HT1080 (cell line): ENCODE measurements at regions not wholly inside any gene's neighbourhood (a gene's known extent, or its start where the extent isn't known, plus 50 kb on each side); places are given as distances from the start of the nearest gene placed in this dataset.
A peak's percentile ranks its signal among the peaks of the same experiment; 100 is the strongest.
"Not testable (repeated sequence)": the region's sequence is repeated elsewhere in the genome, so short reads cannot be mapped to it uniquely, and the experiment has no call there.

Experiments
- DNase-seq: peaks from one replicate; pipeline ENCODE4 v3.0.0-alpha.2; 2015; ENCODE audit warnings: low read depth

- not testable (repeated sequence) for DNase-seq
Observed at GRCh38 chr6:120930500-120930899, 403.8 kb downstream of the TBC1D32 start.

- DNase-seq: no peak
Observed at GRCh38 chr6:120924214-120924613, 410.1 kb downstream of the TBC1D32 start.

- no peak for DNase-seq
Observed at GRCh38 chr6:120918137-120918536, 416.1 kb downstream of the TBC1D32 start.

GRCh38 chr6:120916844-120917243 lies 417.4 kb downstream of the TBC1D32 start:
- DNase-seq: no peak

- DNase-seq: no peak
Observed at GRCh38 chr6:120913486-120913885, 420.8 kb downstream of the TBC1D32 start.

GRCh38 chr6:120908767-120909166 lies 425.5 kb downstream of the TBC1D32 start:
- DNase-seq: no peak

- DNase-seq: no peak
Observed at GRCh38 chr6:120903836-120904235, 430.4 kb downstream of the TBC1D32 start.

- DNase-seq: no peak
Observed at GRCh38 chr6:120899932-120900331, 434.3 kb downstream of the TBC1D32 start.

- DNase-seq: no peak
Observed at GRCh38 chr6:120894077-120894476, 440.2 kb downstream of the TBC1D32 start.

GRCh38 chr6:120876931-120877330 lies 457.3 kb downstream of the TBC1D32 start:
- DNase-seq: no peak

GRCh38 chr6:120876424-120876823 lies 457.9 kb downstream of the TBC1D32 start:
- no peak for DNase-seq

- no peak for DNase-seq
Observed at GRCh38 chr6:120875900-120876299, 458.4 kb downstream of the TBC1D32 start.

GRCh38 chr6:120874422-120874821 lies 459.9 kb downstream of the TBC1D32 start:
- DNase-seq: no peak

- DNase-seq: no peak
Observed at GRCh38 chr6:120873125-120873865, 461.0 kb downstream of the TBC1D32 start.

- DNase-seq: no peak
Observed at GRCh38 chr6:120872262-120872578, 462.1 kb downstream of the TBC1D32 start.

GRCh38 chr6:120871416-120872261 lies 462.6 kb downstream of the TBC1D32 start:
- DNase-seq: peak; percentile 15

- no peak for DNase-seq
Observed at GRCh38 chr6:120869397-120869796, 464.9 kb downstream of the TBC1D32 start.

- no peak for DNase-seq
Observed at GRCh38 chr6:120857422-120857821, 476.9 kb downstream of the TBC1D32 start.

- no peak for DNase-seq
Observed at GRCh38 chr6:120854583-120854982, 479.7 kb downstream of the TBC1D32 start.

GRCh38 chr6:120853489-120853888 lies 480.8 kb downstream of the TBC1D32 start:
- DNase-seq: no peak

GRCh38 chr6:120852293-120852849 lies 481.9 kb downstream of the TBC1D32 start:
- DNase-seq: no peak

- peak; percentile 26 for DNase-seq
Observed at GRCh38 chr6:120826253-120826652, 508.0 kb downstream of the TBC1D32 start.
